ENCODE measurements at regions not wholly inside any gene's neighbourhood (a gene's known extent, or its start where the extent isn't known, plus 50 kb on each side); places are given as distances from the start of the nearest gene placed in this dataset.
"Not testable (repeated sequence)": the region's sequence is repeated elsewhere in the genome, so short reads cannot be mapped to it uniquely, and the experiment has no call there.

- Histone ChIP-seq H2AFZ (ENCODE audit: low read length) (no peak overlapping the region), H3K9me2 (replicated peaks; ENCODE audit: low read depth, low read length) (no peaks in the 10 kb centered on the region), H3K27me3 (ENCODE audit: insufficient read depth, low read length, poor library complexity, severe bottlenecking) (no peaks in the 10 kb centered on the region), H3K9ac (ENCODE audit: low read depth, low read length, poor library complexity, severe bottlenecking) (no peak overlapping the region), H3K79me2 (ENCODE audit: insufficient read depth, low read length) (no peaks in the 10 kb centered on the region), H3F3A (ENCODE audit: low read depth) (no peaks in the 10 kb centered on the region), H4K20me1 (ENCODE audit: insufficient read depth, low read length, poor library complexity, severe bottlenecking) (no peaks in the 10 kb centered on the region), H3K4me2 (ENCODE audit: low read depth, low read length, poor library complexity, severe bottlenecking) (no peak overlapping the region), H3K4me3 (ENCODE audit: low read length, poor library complexity, severe bottlenecking) (no peak overlapping the region), H3K9me3 (ENCODE audit: insufficient read depth, low read depth, low read length) (peaks cover 4% of the 10 kb centered on the region; the same call in 1 of the 2 replicates), H3K36me3 (ENCODE audit: insufficient read depth, low read length) (no peaks in the 10 kb centered on the region), H3K4me1 (ENCODE audit: insufficient read depth, low read length, poor library complexity, severe bottlenecking) (no peaks in the 10 kb centered on the region)
- no peak for TF ChIP-seq EZH2phosphoT487 (IDR thresholded peaks at IDR 0.05; ENCODE audit: borderline replicate concordance)
- no peak for TF ChIP-seq CTCF (conservative IDR thresholded peaks at IDR 0.05; ENCODE audit: low read length)
Observed at GRCh38 chr4:15173251-15173650, 171.0 kb downstream of the CPEB2 start.

- H3K4me2 ChIP-seq (ENCODE audit: low read depth, low read length, poor library complexity, severe bottlenecking); H2AFZ ChIP-seq (ENCODE audit: low read length); H3F3A ChIP-seq (ENCODE audit: low read depth); H3K36me3 ChIP-seq (ENCODE audit: insufficient read depth, low read length); H3K4me1 ChIP-seq (ENCODE audit: insufficient read depth, low read length, poor library complexity, severe bottlenecking); H3K9me2 ChIP-seq (replicated peaks; ENCODE audit: low read depth, low read length); H3K79me2 ChIP-seq (ENCODE audit: insufficient read depth, low read length); H3K27me3 ChIP-seq (ENCODE audit: insufficient read depth, low read length, poor library complexity, severe bottlenecking); H4K20me1 ChIP-seq (ENCODE audit: insufficient read depth, low read length, poor library complexity, severe bottlenecking); H3K4me3 ChIP-seq (ENCODE audit: low read length, poor library complexity, severe bottlenecking); H3K9me3 ChIP-seq (ENCODE audit: insufficient read depth, low read depth, low read length); H3K9ac ChIP-seq (ENCODE audit: low read depth, low read length, poor library complexity, severe bottlenecking): not testable (repeated sequence)
Observed at GRCh38 chr4:15174168-15174567, 171.9 kb downstream of the CPEB2 start.

- H3F3A ChIP-seq (ENCODE audit: low read depth); H3K9me2 ChIP-seq (replicated peaks; ENCODE audit: low read depth, low read length); H3K4me2 ChIP-seq (ENCODE audit: low read depth, low read length, poor library complexity, severe bottlenecking); H3K36me3 ChIP-seq (ENCODE audit: insufficient read depth, low read length); H2AFZ ChIP-seq (ENCODE audit: low read length); H3K4me3 ChIP-seq (ENCODE audit: low read length, poor library complexity, severe bottlenecking); H3K27me3 ChIP-seq (ENCODE audit: insufficient read depth, low read length, poor library complexity, severe bottlenecking); H3K4me1 ChIP-seq (ENCODE audit: insufficient read depth, low read length, poor library complexity, severe bottlenecking); H4K20me1 ChIP-seq (ENCODE audit: insufficient read depth, low read length, poor library complexity, severe bottlenecking); H3K9ac ChIP-seq (ENCODE audit: low read depth, low read length, poor library complexity, severe bottlenecking); H3K79me2 ChIP-seq (ENCODE audit: insufficient read depth, low read length); H3K9me3 ChIP-seq (ENCODE audit: insufficient read depth, low read depth, low read length): not testable (repeated sequence)
Observed at GRCh38 chr4:15179842-15180241, 177.6 kb downstream of the CPEB2 start.

GRCh38 chr4:15182600-15183220 is 180.4 kb downstream of the CPEB2 start:
- Histone ChIP-seq H3K9me2 (replicated peaks; ENCODE audit: low read depth, low read length) (no peaks in the 10 kb centered on the region), H3K4me3 (ENCODE audit: low read length, poor library complexity, severe bottlenecking) (no peak overlapping the region), H2AFZ (ENCODE audit: low read length) (0 out of 2 replicates have a peak overlapping the region, but pooled peaks have one; percentile 6), H3K9me3 (ENCODE audit: insufficient read depth, low read depth, low read length) (no peaks in the 10 kb centered on the region), H3K36me3 (ENCODE audit: insufficient read depth, low read length) (no peaks in the 10 kb centered on the region), H3K27me3 (ENCODE audit: insufficient read depth, low read length, poor library complexity, severe bottlenecking) (no peaks in the 10 kb centered on the region), H3K4me2 (ENCODE audit: low read depth, low read length, poor library complexity, severe bottlenecking) (peak overlapping the region; percentile 11), H3K4me1 (ENCODE audit: insufficient read depth, low read length, poor library complexity, severe bottlenecking) (peaks cover 7% of the 10 kb centered on the region), H3K9ac (ENCODE audit: low read depth, low read length, poor library complexity, severe bottlenecking) (no peak overlapping the region), H4K20me1 (ENCODE audit: insufficient read depth, low read length, poor library complexity, severe bottlenecking) (no peaks in the 10 kb centered on the region), H3K79me2 (ENCODE audit: insufficient read depth, low read length) (no peaks in the 10 kb centered on the region), H3F3A (ENCODE audit: low read depth) (no peaks in the 10 kb centered on the region)
- no peak for TF ChIP-seq EZH2phosphoT487 (IDR thresholded peaks at IDR 0.05; ENCODE audit: borderline replicate concordance)
- TF ChIP-seq CTCF (conservative IDR thresholded peaks at IDR 0.05; ENCODE audit: low read length) = no peak
